DND-41 (cell line): ENCODE measurements at regions not wholly inside any gene's neighbourhood (a gene's known extent, or its start where the extent isn't known, plus 50 kb on each side); places are given as distances from the start of the nearest gene placed in this dataset.

Source experiments
- CTCF ChIP-seq: IDR thresholded peaks from 2 replicates; pipeline ENCODE4 v1.5.1; 2012; ENCODE audit warnings: borderline replicate concordance, low read length, moderate library complexity, mild to moderate bottlenecking; ENCODE audit not compliant: poor library complexity, severe bottlenecking; ENCODE audit errors: extremely low read depth
- EZH2 ChIP-seq: IDR thresholded peaks from 3 replicates; pipeline ENCODE4 v1.6.1; 2012; ENCODE audit warnings: borderline replicate concordance, low read depth, mild to moderate bottlenecking, moderate library complexity, low read length, inconsistent platforms; ENCODE audit not compliant: severe bottlenecking

- TF ChIP-seq CTCF (no peak), EZH2 (no peak)
Measured at GRCh38 chr17:77408284-77408683, 267.5 kb downstream of the SEC14L1 start.
